GM12865 (cell line): ENCODE measurements at regions not wholly inside any gene's neighbourhood (a gene's known extent, or its start where the extent isn't known, plus 50 kb on each side); places are given as distances from the start of the nearest gene placed in this dataset.

Experiments used
- DNase-seq: peaks from one replicate; pipeline ENCODE4 v3.0.0; 2010; ENCODE audit warnings: low read depth
- H3K4me3 ChIP-seq: 2 replicates; pipeline ENCODE4 v1.5.1; 2011; ENCODE audit warnings: mild to moderate bottlenecking, low read depth, low read length, control low read depth
- TF ChIP-seq, protein P1 (sequence below): IDR thresholded peaks from 2 replicates; pipeline ENCODE4 v1.5.1; 2011; ENCODE audit warnings: low read length, control low read depth, low read depth, inconsistent platforms; ENCODE audit not compliant: insufficient read depth; ENCODE audit errors: missing control alignments

- TF ChIP-seq, protein P1, sequence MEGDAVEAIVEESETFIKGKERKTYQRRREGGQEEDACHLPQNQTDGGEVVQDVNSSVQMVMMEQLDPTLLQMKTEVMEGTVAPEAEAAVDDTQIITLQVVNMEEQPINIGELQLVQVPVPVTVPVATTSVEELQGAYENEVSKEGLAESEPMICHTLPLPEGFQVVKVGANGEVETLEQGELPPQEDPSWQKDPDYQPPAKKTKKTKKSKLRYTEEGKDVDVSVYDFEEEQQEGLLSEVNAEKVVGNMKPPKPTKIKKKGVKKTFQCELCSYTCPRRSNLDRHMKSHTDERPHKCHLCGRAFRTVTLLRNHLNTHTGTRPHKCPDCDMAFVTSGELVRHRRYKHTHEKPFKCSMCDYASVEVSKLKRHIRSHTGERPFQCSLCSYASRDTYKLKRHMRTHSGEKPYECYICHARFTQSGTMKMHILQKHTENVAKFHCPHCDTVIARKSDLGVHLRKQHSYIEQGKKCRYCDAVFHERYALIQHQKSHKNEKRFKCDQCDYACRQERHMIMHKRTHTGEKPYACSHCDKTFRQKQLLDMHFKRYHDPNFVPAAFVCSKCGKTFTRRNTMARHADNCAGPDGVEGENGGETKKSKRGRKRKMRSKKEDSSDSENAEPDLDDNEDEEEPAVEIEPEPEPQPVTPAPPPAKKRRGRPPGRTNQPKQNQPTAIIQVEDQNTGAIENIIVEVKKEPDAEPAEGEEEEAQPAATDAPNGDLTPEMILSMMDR = no peak
- H3K4me3 ChIP-seq = no peak overlapping the region
These were observed 441.1 kb downstream of the SETD4 start for GRCh38 chr21:35619184-35619583.

GRCh38 chr21:35617491-35617890 lies 442.8 kb downstream of the SETD4 start:
- DNase-seq = no peak

More at GRCh38 chr21:35619184-35619583, 441.1 kb downstream of the SETD4 start:
- no peak for DNase-seq

DNA sequence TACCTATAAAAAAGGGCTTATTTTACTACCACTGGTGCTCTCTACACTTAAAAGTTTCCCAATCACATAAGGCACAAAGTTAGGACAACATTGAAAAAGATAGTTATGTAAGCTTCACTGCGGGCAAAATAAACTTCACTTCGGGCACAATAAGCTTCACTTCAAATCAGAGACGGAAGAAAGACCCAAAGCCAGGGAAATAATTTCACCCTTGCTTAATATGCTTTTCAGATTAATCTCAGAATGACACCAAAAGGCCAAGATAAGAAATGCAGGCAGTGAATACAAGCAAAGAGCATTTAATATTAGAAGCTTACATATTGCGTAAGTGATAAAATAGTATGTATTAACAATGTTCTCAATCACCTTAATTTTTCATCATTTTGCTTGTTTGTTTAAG lies 444.2 kb downstream of the SETD4 start:
- TF ChIP-seq, protein P1 = no peak
- no peak overlapping the region for H3K4me3 ChIP-seq
- DNase-seq = peak; percentile 3

More at GRCh38 chr21:35617491-35617890, 442.8 kb downstream of the SETD4 start:
- TF ChIP-seq, protein P1 = no peak
- H3K4me3 ChIP-seq = no peak overlapping the region

DNA sequence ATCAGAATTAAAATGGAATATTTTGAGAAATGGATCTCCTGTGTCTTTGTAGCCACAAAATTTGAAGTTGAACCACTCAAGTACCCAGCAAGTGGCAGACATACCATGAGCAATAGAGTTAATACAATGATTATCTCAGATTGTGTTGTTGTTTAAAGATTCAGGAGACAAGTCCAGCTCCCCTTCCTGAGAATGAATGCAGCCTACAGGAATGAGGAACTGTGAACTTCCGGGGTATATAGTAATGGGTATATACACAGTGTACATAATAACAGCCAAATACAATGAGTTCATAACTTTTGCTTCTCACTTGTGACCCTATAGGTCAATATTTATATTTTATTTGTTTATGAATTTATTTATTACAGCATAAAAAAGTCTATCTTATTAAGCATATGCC lies 445.0 kb downstream of the SETD4 start:
- DNase-seq = no peak
- H3K4me3 ChIP-seq = no peak overlapping the region
- TF ChIP-seq, protein P1 = no peak

DNA sequence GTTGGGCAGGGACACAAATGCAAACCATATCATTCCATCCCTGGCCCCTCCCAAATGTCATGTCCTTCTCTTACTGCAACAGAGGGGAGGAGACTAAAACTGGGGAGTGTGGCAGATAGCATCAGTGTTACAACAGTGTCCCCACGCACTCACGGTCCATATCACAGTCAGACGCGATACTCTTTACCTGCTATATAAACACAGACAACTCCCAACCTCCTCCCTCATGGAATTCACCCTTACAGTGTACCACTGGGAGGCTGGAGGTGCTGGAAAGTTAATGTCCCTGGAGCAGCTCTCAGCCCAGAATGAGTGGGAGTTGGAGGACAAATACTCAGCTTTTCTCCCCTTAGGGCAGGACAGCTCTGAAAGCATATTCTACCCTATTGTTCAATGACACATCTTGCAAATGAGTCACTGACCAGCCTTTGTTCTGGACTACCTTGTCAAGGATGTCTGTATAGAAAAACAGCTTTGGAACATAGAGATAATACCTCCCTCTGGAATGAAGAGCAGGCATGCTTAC lies 445.9 kb downstream of the SETD4 start:
- TF ChIP-seq, protein P1 = no peak
- DNase-seq = no peak

GRCh38 chr21:35611708-35612132 lies 448.6 kb downstream of the SETD4 start:
- H3K4me3 ChIP-seq = no peak overlapping the region
- TF ChIP-seq, protein P1 = no peak
- no peak for DNase-seq

More for the DNA sequence above, 445.9 kb downstream of the SETD4 start:
- no peak overlapping the region for H3K4me3 ChIP-seq

DNA sequence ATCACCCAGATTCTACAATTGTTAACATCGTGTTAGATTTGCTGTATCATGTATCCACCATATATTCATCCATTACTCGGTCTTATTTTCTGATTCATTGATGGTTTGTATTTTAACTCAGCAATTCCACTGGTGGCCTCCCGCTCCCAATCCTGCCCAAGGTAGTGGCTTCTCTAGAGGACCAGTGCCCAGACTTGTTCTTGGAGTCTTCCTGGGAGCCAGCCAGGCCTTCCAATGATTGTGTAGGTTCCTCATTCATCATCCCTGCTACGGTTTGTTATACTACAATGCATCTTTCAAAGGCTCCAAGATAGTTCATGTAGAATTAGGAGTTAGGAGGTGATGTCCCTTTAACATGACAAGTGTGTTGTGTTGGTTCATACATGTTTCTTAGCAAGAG lies 451.1 kb downstream of the SETD4 start:
- TF ChIP-seq, protein P1 = no peak
- DNase-seq = no peak

More for the DNA sequence above, 451.1 kb downstream of the SETD4 start:
- H3K4me3 ChIP-seq = no peak overlapping the region
